H9 (cell line): ENCODE measurements at regions not wholly inside any gene's neighbourhood (a gene's known extent, or its start where the extent isn't known, plus 50 kb on each side); places are given as distances from the start of the nearest gene placed in this dataset.

Experiments
- DNase-seq: peaks from one replicate; pipeline ENCODE4 v3.0.0-alpha.2; 2017
- H2AFZ ChIP-seq: one replicate; pipeline ENCODE4 v1.6.1; 2013; ENCODE audit warnings: mild to moderate bottlenecking, low read length, control low read depth, moderate library complexity
- H2AK5ac ChIP-seq: 2 replicates; pipeline ENCODE4 v1.6.1; 2013; ENCODE audit warnings: low read length, control low read depth, mixed read lengths; ENCODE audit not compliant: insufficient read length
- H2BK120ac ChIP-seq: one replicate; pipeline ENCODE4 v1.6.1; 2013; ENCODE audit warnings: low read depth, mild to moderate bottlenecking, low read length, control low read depth, inconsistent platforms; ENCODE audit not compliant: poor library complexity, severe bottlenecking
- H2BK12ac ChIP-seq: 2 replicates; pipeline ENCODE4 v1.6.1; 2013; ENCODE audit warnings: low read length, control low read depth, mixed read lengths, low read depth; ENCODE audit not compliant: insufficient read length
- H2BK15ac ChIP-seq: 2 replicates; pipeline ENCODE4 v1.6.1; 2013; ENCODE audit warnings: low read depth, low read length, control low read depth
- H2BK20ac ChIP-seq: one replicate; pipeline ENCODE4 v1.6.1; 2013; ENCODE audit warnings: low read depth, mild to moderate bottlenecking, low read length, control low read depth, inconsistent platforms; ENCODE audit not compliant: poor library complexity, severe bottlenecking
- H2BK5ac ChIP-seq: 2 replicates; pipeline ENCODE4 v1.6.1; 2013; ENCODE audit warnings: low read length, control low read depth, mixed read lengths; ENCODE audit not compliant: insufficient read length
- H3K14ac ChIP-seq: 2 replicates; pipeline ENCODE4 v1.6.1; 2013; ENCODE audit warnings: low read length, control low read depth; ENCODE audit not compliant: insufficient read depth
- H3K18ac ChIP-seq: 2 replicates; pipeline ENCODE4 v1.6.1; 2013; ENCODE audit warnings: low read depth, mild to moderate bottlenecking, mixed read lengths, low read length, control low read depth; ENCODE audit not compliant: insufficient read length
- H3K23ac ChIP-seq: 2 replicates; pipeline ENCODE4 v1.6.1; 2013; ENCODE audit warnings: low read length, control low read depth, mixed read lengths, low read depth; ENCODE audit not compliant: insufficient read length
- H3K23me2 ChIP-seq: 2 replicates; pipeline ENCODE4 v1.6.1; 2013; ENCODE audit warnings: low read depth, mild to moderate bottlenecking, mixed read lengths, low read length, control low read depth; ENCODE audit not compliant: insufficient read length, poor library complexity, severe bottlenecking
- H3K27ac ChIP-seq: 2 replicates; pipeline ENCODE4 v1.5.1; 2013; ENCODE audit warnings: low read length, control low read depth, mixed read lengths, low read depth; ENCODE audit not compliant: insufficient read length
- H3K27me3 ChIP-seq: 2 replicates; pipeline ENCODE4 v1.6.1; 2013; ENCODE audit warnings: low read length, control low read depth, inconsistent platforms; ENCODE audit not compliant: insufficient read depth
- H3K4ac ChIP-seq: 2 replicates; pipeline ENCODE4 v1.6.1; 2013; ENCODE audit warnings: low read depth, mild to moderate bottlenecking, control low read depth, inconsistent platforms, low read length, moderate library complexity
- H3K4me1 ChIP-seq: 2 replicates; pipeline ENCODE4 v1.6.1; 2013; ENCODE audit warnings: low read length, control low read depth, inconsistent platforms; ENCODE audit not compliant: insufficient read depth
- H3K4me2 ChIP-seq: 2 replicates; pipeline ENCODE4 v1.6.1; 2013; ENCODE audit warnings: low read length, control low read depth, mixed read lengths; ENCODE audit not compliant: insufficient read length, insufficient read depth
- H3K56ac ChIP-seq: 2 replicates; pipeline ENCODE4 v1.6.1; 2013; ENCODE audit warnings: low read depth, mild to moderate bottlenecking, mixed read lengths, low read length, control low read depth; ENCODE audit not compliant: insufficient read length
- H3K79me1 ChIP-seq: 2 replicates; pipeline ENCODE4 v1.6.1; 2013; ENCODE audit warnings: low read depth, mild to moderate bottlenecking, moderate library complexity, low read length, control low read depth, inconsistent platforms; ENCODE audit not compliant: insufficient read depth, poor library complexity, severe bottlenecking
- H3K79me2 ChIP-seq: 2 replicates; pipeline ENCODE4 v1.6.1; 2013; ENCODE audit warnings: low read length, control low read depth, inconsistent platforms; ENCODE audit not compliant: insufficient read depth
- H3K9ac ChIP-seq: 2 replicates; pipeline ENCODE4 v1.6.1; 2013; ENCODE audit warnings: low read length, control low read depth, mixed read lengths; ENCODE audit not compliant: insufficient read length; ENCODE audit errors: extremely low read depth
- H3K9me3 ChIP-seq: one replicate; pipeline ENCODE4 v1.6.1; 2013; ENCODE audit warnings: low read depth, low read length, inconsistent platforms; ENCODE audit not compliant: control insufficient read depth
- H3T11ph ChIP-seq: one replicate; pipeline ENCODE4 v1.6.1; 2013; ENCODE audit warnings: mild to moderate bottlenecking, low read length, control low read depth, inconsistent platforms
- H4K20me1 ChIP-seq: one replicate; pipeline ENCODE4 v1.6.1; 2013; ENCODE audit not compliant: control insufficient read depth, insufficient read length, insufficient read depth
- H4K5ac ChIP-seq: 2 replicates; pipeline ENCODE4 v1.6.1; 2013; ENCODE audit warnings: low read depth, mild to moderate bottlenecking, mixed read lengths, low read length, control low read depth; ENCODE audit not compliant: insufficient read length
- H4K8ac ChIP-seq: replicated peaks from 2 replicates; pipeline ENCODE4 v1.6.1; 2013; ENCODE audit warnings: low read length, control low read depth, mixed read lengths, low read depth; ENCODE audit not compliant: insufficient read length
- H4K91ac ChIP-seq: 2 replicates; pipeline ENCODE4 v1.6.1; 2013; ENCODE audit warnings: low read depth, mild to moderate bottlenecking, moderate library complexity, mixed read lengths, low read length, control low read depth; ENCODE audit not compliant: insufficient read length
- H3K27ac Mint-ChIP-seq, 3 experiments: 2 replicates in 2 of 3; 3 replicates in 1 of 3; pipeline ENCODE4 v1.8.0; 2020 to 2021; ENCODE audit warnings: mixed read lengths in 3 of 3, mild to moderate bottlenecking in 1 of 3, moderate library complexity in 1 of 3
- H3K27me3 Mint-ChIP-seq: 2 replicates; pipeline ENCODE4 v1.8.0; 2021; ENCODE audit warnings: low read depth, mild to moderate bottlenecking, moderate library complexity, mixed read lengths
- H3K36me3 Mint-ChIP-seq, 3 experiments: 2 replicates in 2 of 3; 3 replicates in 1 of 3; pipeline ENCODE4 v1.8.0; 2020 to 2021; ENCODE audit warnings: low read depth in 3 of 3, mixed read lengths in 3 of 3; ENCODE audit not compliant: insufficient read depth in 1 of 3
- H3K4me1 Mint-ChIP-seq, 2 experiments: 2 replicates each; pipeline ENCODE4 v1.8.0; 2020; ENCODE audit warnings: mixed read lengths in 2 of 2
- H3K4me3 Mint-ChIP-seq, 2 experiments: 2 replicates in 1 of 2; 3 replicates in 1 of 2; pipeline ENCODE4 v1.8.0; 2020 to 2021; ENCODE audit warnings: mild to moderate bottlenecking in 2 of 2, mixed read lengths in 2 of 2, moderate library complexity in 1 of 2
- H3K9me3 Mint-ChIP-seq, 2 experiments: 2 replicates in 1 of 2; 3 replicates in 1 of 2; pipeline ENCODE4 v1.8.0; 2020; ENCODE audit warnings: mild to moderate bottlenecking in 2 of 2, mixed read lengths in 2 of 2, moderate library complexity in 1 of 2
- WGBS: extraction: QIAGEN DNeasy Blood & Tissue Kit; methylation state at CpG from one replicate; pipeline ENCODE4 v1.1.7; 2013; ENCODE audit warnings: missing lambda C conversion rate, low lambda C conversion rate, mixed read lengths; ENCODE audit not compliant: insufficient read length; ENCODE audit errors: extremely low coverage; 5-methylcytosine and 5-hydroxymethylcytosine counted together
- TF ChIP-seq, protein P1 (sequence below): fragments of 200-600 bp; sonication (generic); conservative IDR thresholded peaks from 3 replicates; pipeline ENCODE4 v1.8.0; 2021; ENCODE audit warnings: antibody characterized with exemption, mild to moderate bottlenecking

DNA sequence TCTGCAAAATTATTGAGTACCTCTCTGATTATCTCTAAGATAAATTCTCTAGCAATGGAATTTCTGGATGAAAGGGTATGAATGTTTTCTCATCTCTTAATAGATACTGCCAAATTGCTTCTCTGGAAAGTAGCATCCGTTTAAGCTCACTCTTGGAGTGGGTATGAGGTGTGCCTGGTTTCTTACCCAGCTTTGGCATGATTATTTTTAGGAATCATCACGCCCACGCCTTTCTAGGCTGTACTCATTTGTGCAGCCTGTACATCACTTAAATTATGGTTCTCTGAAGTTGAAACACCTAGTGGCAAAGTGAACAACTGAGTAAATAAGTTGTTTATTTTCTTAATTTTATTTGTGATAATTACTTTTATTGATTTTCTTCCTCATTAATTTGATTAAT lies 156.5 kb upstream of the IL12B start:
- H2BK20ac ChIP-seq, result no peak overlapping the region
- no peak overlapping the region for H2BK5ac ChIP-seq
- no peak overlapping the region for H2AK5ac ChIP-seq
- H3K9ac ChIP-seq, result no peak overlapping the region
- no peak overlapping the region for H3K23ac ChIP-seq
- no peaks in the 10 kb centered on the region for H3K4me1 ChIP-seq
- H3K18ac ChIP-seq, result no peak overlapping the region
- H3K56ac ChIP-seq, result no peak overlapping the region
- H3K4me2 ChIP-seq, result no peak overlapping the region
- Mint-ChIP-seq H3K9me3 (no peaks in the 10 kb centered on the region), H3K4me3 (no peak overlapping the region), H3K4me1 (no peaks in the 10 kb centered on the region), H3K36me3 (no peaks in the 10 kb centered on the region), H3K27ac (no peak overlapping the region), H3K27me3 (no peaks in the 10 kb centered on the region; the same call in 1 of the 2 replicates)
- H3K79me1 ChIP-seq, result no peaks in the 10 kb centered on the region
- WGBS, result no CpG with 5 or more reads among the region's 3 CpGs
- no peak overlapping the region for H4K8ac ChIP-seq
- no peak for DNase-seq
- TF ChIP-seq, protein P1, sequence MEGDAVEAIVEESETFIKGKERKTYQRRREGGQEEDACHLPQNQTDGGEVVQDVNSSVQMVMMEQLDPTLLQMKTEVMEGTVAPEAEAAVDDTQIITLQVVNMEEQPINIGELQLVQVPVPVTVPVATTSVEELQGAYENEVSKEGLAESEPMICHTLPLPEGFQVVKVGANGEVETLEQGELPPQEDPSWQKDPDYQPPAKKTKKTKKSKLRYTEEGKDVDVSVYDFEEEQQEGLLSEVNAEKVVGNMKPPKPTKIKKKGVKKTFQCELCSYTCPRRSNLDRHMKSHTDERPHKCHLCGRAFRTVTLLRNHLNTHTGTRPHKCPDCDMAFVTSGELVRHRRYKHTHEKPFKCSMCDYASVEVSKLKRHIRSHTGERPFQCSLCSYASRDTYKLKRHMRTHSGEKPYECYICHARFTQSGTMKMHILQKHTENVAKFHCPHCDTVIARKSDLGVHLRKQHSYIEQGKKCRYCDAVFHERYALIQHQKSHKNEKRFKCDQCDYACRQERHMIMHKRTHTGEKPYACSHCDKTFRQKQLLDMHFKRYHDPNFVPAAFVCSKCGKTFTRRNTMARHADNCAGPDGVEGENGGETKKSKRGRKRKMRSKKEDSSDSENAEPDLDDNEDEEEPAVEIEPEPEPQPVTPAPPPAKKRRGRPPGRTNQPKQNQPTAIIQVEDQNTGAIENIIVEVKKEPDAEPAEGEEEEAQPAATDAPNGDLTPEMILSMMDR, result no peak
- H3K79me2 ChIP-seq, result no peaks in the 10 kb centered on the region
- no peak overlapping the region for H2BK120ac ChIP-seq
- H4K5ac ChIP-seq, result no peak overlapping the region
- no peak overlapping the region for H3K4ac ChIP-seq
- no peaks in the 10 kb centered on the region for H3K27me3 ChIP-seq
- H3K9me3 ChIP-seq, result no peaks in the 10 kb centered on the region
- no peaks in the 10 kb centered on the region for H4K20me1 ChIP-seq
- no peak overlapping the region for H2AFZ ChIP-seq
- no peak overlapping the region for H2BK15ac ChIP-seq
- no peak overlapping the region for H3K27ac ChIP-seq
- no peak overlapping the region for H3K14ac ChIP-seq
- H4K91ac ChIP-seq, result no peak overlapping the region
- no peaks in the 10 kb centered on the region for H3K23me2 ChIP-seq
- no peak overlapping the region for H3T11ph ChIP-seq
- H2BK12ac ChIP-seq, result no peak overlapping the region
